ENCODE measurements at regions not wholly inside any gene's neighbourhood (a gene's known extent, or its start where the extent isn't known, plus 50 kb on each side); places are given as distances from the start of the nearest gene placed in this dataset.

DNA sequence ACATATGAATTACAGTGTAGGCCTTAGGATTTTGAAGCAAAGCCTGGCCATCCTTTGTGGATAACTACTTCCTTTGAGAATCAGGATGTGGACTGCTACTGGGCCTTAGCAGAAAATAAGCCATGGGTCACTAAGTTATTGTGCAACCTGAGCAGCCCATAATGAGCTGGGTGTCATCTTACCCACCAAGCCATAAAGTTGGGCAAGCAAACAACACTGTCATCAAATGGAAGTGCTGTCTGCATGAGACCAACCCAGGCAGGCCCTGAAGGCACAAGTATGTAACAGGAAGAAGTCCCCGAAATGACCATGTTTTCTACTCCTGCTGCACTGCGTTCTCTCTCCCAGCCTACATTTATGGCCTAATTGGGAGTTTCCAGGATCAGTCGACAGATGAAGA, 205.6 kb upstream of the GGTLC1 start:
- no peak overlapping the region for H3K27ac Mint-ChIP-seq
- no peaks in the 10 kb centered on the region for H3K27me3 Mint-ChIP-seq
- no peak overlapping the region for H3K4me3 Mint-ChIP-seq (ENCODE audit: low read depth)
- no peak for DNase-seq (ENCODE audit: low spot score, unreplicated experiment)
- peaks cover 3% of the 10 kb centered on the region for H3K9me3 Mint-ChIP-seq (ENCODE audit: low read depth)
- no peaks in the 10 kb centered on the region for H3K4me1 Mint-ChIP-seq (ENCODE audit: low read depth)
- TF ChIP-seq, protein P1, sequence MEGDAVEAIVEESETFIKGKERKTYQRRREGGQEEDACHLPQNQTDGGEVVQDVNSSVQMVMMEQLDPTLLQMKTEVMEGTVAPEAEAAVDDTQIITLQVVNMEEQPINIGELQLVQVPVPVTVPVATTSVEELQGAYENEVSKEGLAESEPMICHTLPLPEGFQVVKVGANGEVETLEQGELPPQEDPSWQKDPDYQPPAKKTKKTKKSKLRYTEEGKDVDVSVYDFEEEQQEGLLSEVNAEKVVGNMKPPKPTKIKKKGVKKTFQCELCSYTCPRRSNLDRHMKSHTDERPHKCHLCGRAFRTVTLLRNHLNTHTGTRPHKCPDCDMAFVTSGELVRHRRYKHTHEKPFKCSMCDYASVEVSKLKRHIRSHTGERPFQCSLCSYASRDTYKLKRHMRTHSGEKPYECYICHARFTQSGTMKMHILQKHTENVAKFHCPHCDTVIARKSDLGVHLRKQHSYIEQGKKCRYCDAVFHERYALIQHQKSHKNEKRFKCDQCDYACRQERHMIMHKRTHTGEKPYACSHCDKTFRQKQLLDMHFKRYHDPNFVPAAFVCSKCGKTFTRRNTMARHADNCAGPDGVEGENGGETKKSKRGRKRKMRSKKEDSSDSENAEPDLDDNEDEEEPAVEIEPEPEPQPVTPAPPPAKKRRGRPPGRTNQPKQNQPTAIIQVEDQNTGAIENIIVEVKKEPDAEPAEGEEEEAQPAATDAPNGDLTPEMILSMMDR (IDR thresholded peaks at IDR 0.05; ENCODE audit: unreplicated experiment) = no peak
- H3K36me3 Mint-ChIP-seq (ENCODE audit: insufficient read depth) = no peaks in the 10 kb centered on the region

DNA sequence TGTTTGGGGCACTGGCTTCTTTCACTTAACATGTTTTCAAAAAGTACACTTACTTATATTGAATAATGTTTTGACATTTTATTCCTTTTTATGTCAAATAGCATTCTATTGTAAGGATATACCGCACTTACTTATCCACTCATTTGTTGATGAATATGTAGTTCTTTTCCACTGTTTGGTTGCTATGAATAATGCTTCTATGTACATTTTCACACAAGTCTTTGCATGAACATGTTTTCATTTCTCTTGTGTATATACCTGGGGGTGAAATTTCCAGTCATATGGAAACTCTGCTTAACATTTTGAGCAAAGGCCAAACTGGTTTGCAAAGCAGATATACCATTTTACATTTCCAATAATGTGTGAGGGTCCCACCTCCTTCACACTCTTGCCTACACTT, 202.3 kb upstream of the GGTLC1 start:
- Mint-ChIP-seq H3K9me3 (ENCODE audit: low read depth) (peaks cover 3% of the 10 kb centered on the region), H3K27me3 (no peaks in the 10 kb centered on the region), H3K36me3 (ENCODE audit: insufficient read depth) (no peaks in the 10 kb centered on the region), H3K27ac (no peak overlapping the region), H3K4me1 (ENCODE audit: low read depth) (no peaks in the 10 kb centered on the region), H3K4me3 (ENCODE audit: low read depth) (no peak overlapping the region)
- no peak for DNase-seq (ENCODE audit: low spot score, unreplicated experiment)
- TF ChIP-seq, protein P1 (IDR thresholded peaks at IDR 0.05; ENCODE audit: unreplicated experiment) = no peak

DNA sequence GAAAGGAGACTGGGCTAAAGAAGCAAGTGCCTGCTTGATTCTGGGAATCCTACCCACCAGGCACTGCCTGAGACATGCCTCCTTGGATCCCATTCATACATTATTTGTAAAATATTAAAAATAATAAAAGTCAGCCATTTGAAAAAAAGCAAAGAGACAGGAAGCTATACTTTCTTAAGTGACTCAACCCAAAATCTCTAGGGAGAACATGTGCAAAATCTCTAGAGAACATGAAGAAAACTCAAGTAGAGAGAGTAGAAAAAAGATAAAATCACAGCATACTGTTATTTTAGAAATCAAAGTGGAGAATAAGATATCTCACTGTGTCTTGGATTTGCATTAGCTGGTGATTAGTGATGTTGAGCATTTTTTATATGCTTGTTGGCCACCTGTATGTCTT, 197.2 kb upstream of the GGTLC1 start:
- TF ChIP-seq, protein P1 (IDR thresholded peaks at IDR 0.05; ENCODE audit: unreplicated experiment) = no peak
- Mint-ChIP-seq H3K4me3 (ENCODE audit: low read depth) (no peak overlapping the region), H3K27ac (no peak overlapping the region), H3K4me1 (ENCODE audit: low read depth) (no peaks in the 10 kb centered on the region), H3K27me3 (no peaks in the 10 kb centered on the region), H3K9me3 (ENCODE audit: low read depth) (peaks cover 3% of the 10 kb centered on the region), H3K36me3 (ENCODE audit: insufficient read depth) (no peaks in the 10 kb centered on the region)
- DNase-seq (ENCODE audit: low spot score, unreplicated experiment) = no peak

DNA sequence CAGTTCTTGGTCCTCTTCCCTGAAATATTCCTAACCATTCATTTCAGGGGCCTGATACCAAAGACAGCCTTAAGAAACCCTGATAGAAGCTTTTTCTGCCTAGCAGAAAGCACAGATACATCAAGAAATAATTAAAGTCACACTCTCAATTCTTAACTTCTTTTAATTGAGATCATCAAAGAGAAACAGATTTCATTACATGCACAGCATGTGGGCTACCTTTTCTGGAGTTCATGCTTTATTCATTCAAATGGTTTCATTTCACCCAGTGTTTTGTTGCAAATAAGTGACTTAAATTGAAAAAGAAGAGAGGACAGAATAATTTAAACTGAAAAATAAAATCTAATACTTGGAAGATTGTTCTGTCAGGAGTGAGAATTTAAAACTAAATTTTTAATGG, 192.6 kb upstream of the GGTLC1 start:
- TF ChIP-seq, protein P1 (IDR thresholded peaks at IDR 0.05; ENCODE audit: unreplicated experiment) = no peak
- Mint-ChIP-seq H3K27ac (no peak overlapping the region), H3K4me3 (ENCODE audit: low read depth) (no peak overlapping the region), H3K27me3 (peaks cover 3% of the 10 kb centered on the region), H3K36me3 (ENCODE audit: insufficient read depth) (no peaks in the 10 kb centered on the region), H3K9me3 (ENCODE audit: low read depth) (peaks cover 3% of the 10 kb centered on the region), H3K4me1 (ENCODE audit: low read depth) (no peaks in the 10 kb centered on the region)
- no peak for DNase-seq (ENCODE audit: low spot score, unreplicated experiment)

DNA sequence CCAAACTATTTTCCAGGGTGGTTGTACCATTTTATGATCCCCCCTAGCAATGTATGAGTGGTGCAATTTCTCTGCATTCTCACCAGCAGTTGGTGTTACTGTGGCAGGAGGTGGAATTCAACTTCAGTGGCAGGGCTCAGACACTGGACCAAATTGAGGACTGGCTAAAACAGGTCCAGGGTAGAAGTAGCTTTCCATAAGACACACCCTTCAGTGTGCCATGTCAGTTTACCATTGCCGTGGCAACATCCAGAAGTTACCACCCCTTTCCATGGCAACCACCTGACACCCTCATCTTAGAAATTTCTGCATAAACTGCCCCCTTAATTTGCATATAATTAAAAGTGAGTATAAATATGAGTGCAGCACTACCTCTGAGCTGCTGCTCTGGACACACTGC, 180.7 kb upstream of the GGTLC1 start:
- Mint-ChIP-seq H3K9me3 (ENCODE audit: low read depth) (peaks cover 19% of the 10 kb centered on the region), H3K4me3 (ENCODE audit: low read depth) (no peak overlapping the region), H3K27ac (no peak overlapping the region), H3K4me1 (ENCODE audit: low read depth) (peaks cover 4% of the 10 kb centered on the region), H3K27me3 (no peaks in the 10 kb centered on the region), H3K36me3 (ENCODE audit: insufficient read depth) (peaks cover 3% of the 10 kb centered on the region)
- TF ChIP-seq, protein P1 (IDR thresholded peaks at IDR 0.05; ENCODE audit: unreplicated experiment) = no peak
- DNase-seq (ENCODE audit: low spot score, unreplicated experiment) = no peak

Measured in progenitor cell of endocrine pancreas (in vitro differentiated cells).